HEK293 (cell line): ENCODE measurements at regions not wholly inside any gene's neighbourhood (a gene's known extent, or its start where the extent isn't known, plus 50 kb on each side); places are given as distances from the start of the nearest gene placed in this dataset.

ENCODE experiments used
- CTCF ChIA-PET: fragments of 350-600 bp; formaldehyde crosslinking; extraction: SDS; loops from one replicate; lab custom pipeline; 2021; ENCODE audit warnings: antibody characterized with exemption; lab: Yijun Ruan, JAX
- POLR2A ChIA-PET: fragments of 300-600 bp; formaldehyde crosslinking; extraction: SDS; loops from one replicate; lab custom pipeline; 2020; ENCODE audit warnings: antibody characterized with exemption, inconsistent platforms; lab: Yijun Ruan, JAX
- H3K27ac ChIP-seq: fragments of 200-500 bp; sonication (Bioruptor generic); 2 replicates; pipeline ENCODE4 v1.5.1; 2014; ENCODE audit warnings: low read depth, low read length, control low read depth, inconsistent platforms; ENCODE audit errors: extremely low read depth
- H3K36me3 ChIP-seq, 2 experiments: fragments of 200-500 bp in 1 of 2; sonication (Bioruptor generic) in 1 of 2; 1 replicate in 1 of 2; 2 replicates in 1 of 2; pipeline ENCODE4 v1.5.1; 2014 to 2017; ENCODE audit warnings: inconsistent platforms in 2 of 2, low read length in 2 of 2; ENCODE audit not compliant: control insufficient read depth in 2 of 2, insufficient read depth in 1 of 2
- H3K4me1 ChIP-seq: fragments of 200-500 bp; sonication (Bioruptor generic); 2 replicates; pipeline ENCODE4 v1.5.1; 2014; ENCODE audit warnings: mild to moderate bottlenecking, low read length, inconsistent platforms; ENCODE audit not compliant: control insufficient read depth, insufficient read depth
- H3K4me3 ChIP-seq: 2 replicates; pipeline ENCODE4 v1.5.1; 2011; ENCODE audit warnings: low read depth, mild to moderate bottlenecking, control low read depth, low read length, moderate library complexity
- H3K9me3 ChIP-seq: fragments of 200-500 bp; sonication (Bioruptor generic); 2 replicates; pipeline ENCODE4 v1.5.1; 2014; ENCODE audit warnings: low read depth, low read length, inconsistent platforms; ENCODE audit not compliant: control insufficient read depth, insufficient read depth
- CTCF ChIP-seq: fragments of 450-650 bp; formaldehyde crosslinking; IDR thresholded peaks from 2 replicates; pipeline ENCODE4 v1.5.1; 2016; ENCODE audit warnings: missing biosample characterization, missing genetic modification characterization
- IKZF3 ChIP-seq: fragments of 450-650 bp; IDR thresholded peaks from 2 replicates; pipeline ENCODE4 v1.5.0; 2018; ENCODE audit warnings: missing biosample characterization, mild to moderate bottlenecking, missing genetic modification characterization, moderate library complexity
- KLF17 ChIP-seq: fragments of 450-650 bp; formaldehyde crosslinking; IDR thresholded peaks from 2 replicates; pipeline ENCODE4 v1.5.1; 2016; ENCODE audit warnings: missing biosample characterization, missing genetic modification characterization
- KLF8 ChIP-seq: fragments of 450-650 bp; formaldehyde crosslinking; IDR thresholded peaks from 2 replicates; pipeline ENCODE4 v1.5.1; 2016; ENCODE audit warnings: missing biosample characterization, missing genetic modification characterization
- REPIN1 ChIP-seq: fragments of 450-650 bp; formaldehyde crosslinking; IDR thresholded peaks from 2 replicates; pipeline ENCODE4 v1.5.1; 2017; ENCODE audit warnings: missing biosample characterization, missing genetic modification characterization, low read depth
- SCRT2 ChIP-seq: fragments of 450-650 bp; formaldehyde crosslinking; IDR thresholded peaks from 2 replicates; pipeline ENCODE4 v1.5.1; 2016; ENCODE audit warnings: missing biosample characterization, missing genetic modification characterization
- ZBTB49 ChIP-seq: fragments of 450-650 bp; formaldehyde crosslinking; IDR thresholded peaks from 2 replicates; pipeline ENCODE4 v1.5.1; 2016; ENCODE audit warnings: missing biosample characterization, missing genetic modification characterization, low read depth
- ZEB2 ChIP-seq: fragments of 450-650 bp; formaldehyde crosslinking; IDR thresholded peaks from 2 replicates; pipeline ENCODE4 v1.5.1; 2016; ENCODE audit warnings: missing biosample characterization, missing genetic modification characterization
- ZNF112 ChIP-seq: fragments of 450-650 bp; formaldehyde crosslinking; IDR thresholded peaks from 2 replicates; pipeline ENCODE4 v1.5.0; 2017; ENCODE audit warnings: missing biosample characterization, missing genetic modification characterization
- ZNF146 ChIP-seq: fragments of 450-650 bp; formaldehyde crosslinking; IDR thresholded peaks from 2 replicates; pipeline ENCODE4 v1.5.1; 2016; ENCODE audit warnings: missing biosample characterization, missing genetic modification characterization
- ZNF148 ChIP-seq: fragments of 450-650 bp; formaldehyde crosslinking; IDR thresholded peaks from 2 replicates; pipeline ENCODE4 v1.5.0; 2017; ENCODE audit warnings: missing biosample characterization, missing genetic modification characterization, borderline replicate concordance
- ZNF155 ChIP-seq: fragments of 450-650 bp; formaldehyde crosslinking; IDR thresholded peaks from 2 replicates; pipeline ENCODE4 v1.5.1; 2016; ENCODE audit warnings: missing biosample characterization, missing genetic modification characterization
- ZNF26 ChIP-seq: fragments of 450-650 bp; formaldehyde crosslinking; IDR thresholded peaks from 2 replicates; pipeline ENCODE4 v1.5.1; 2016; ENCODE audit warnings: missing biosample characterization, missing genetic modification characterization
- ZNF302 ChIP-seq: fragments of 450-650 bp; formaldehyde crosslinking; IDR thresholded peaks from 2 replicates; pipeline ENCODE4 v1.5.1; 2016; ENCODE audit warnings: missing biosample characterization, missing genetic modification characterization, low read depth
- ZNF37A ChIP-seq: fragments of 450-650 bp; IDR thresholded peaks from 2 replicates; pipeline ENCODE4 v1.5.1; 2018; ENCODE audit warnings: missing biosample characterization, missing genetic modification characterization
- ZNF423 ChIP-seq: fragments of 450-650 bp; formaldehyde crosslinking; IDR thresholded peaks from 2 replicates; pipeline ENCODE4 v1.5.1; 2016; ENCODE audit warnings: missing biosample characterization, missing genetic modification characterization
- ZNF544 ChIP-seq: fragments of 450-650 bp; formaldehyde crosslinking; IDR thresholded peaks from 2 replicates; pipeline ENCODE4 v1.5.0; 2017; ENCODE audit warnings: missing biosample characterization, missing genetic modification characterization
- ZNF555 ChIP-seq: fragments of 450-650 bp; formaldehyde crosslinking; conservative IDR thresholded peaks from 2 replicates; pipeline ENCODE4 v1.5.1; 2017; ENCODE audit warnings: missing biosample characterization, mild to moderate bottlenecking, missing genetic modification characterization, inconsistent platforms
- ZNF701 ChIP-seq: fragments of 450-650 bp; formaldehyde crosslinking; IDR thresholded peaks from 2 replicates; pipeline ENCODE4 v1.5.1; 2016; ENCODE audit warnings: missing biosample characterization, missing genetic modification characterization
- ZNF768 ChIP-seq: fragments of 450-650 bp; formaldehyde crosslinking; IDR thresholded peaks from 2 replicates; pipeline ENCODE4 v1.5.1; 2018; ENCODE audit warnings: missing biosample characterization, mild to moderate bottlenecking, missing genetic modification characterization

GRCh38 chr2:58932801-58933200, 691.7 kb upstream of the FANCL start:
- Histone ChIP-seq H3K27ac (no peak overlapping the region), H3K4me1 (no peaks in the 10 kb centered on the region), H3K36me3 (no peaks in the 10 kb centered on the region), H3K9me3 (no peaks in the 10 kb centered on the region), H3K4me3 (no peak overlapping the region)
- ChIA-PET POLR2A (no interaction called here), CTCF (interaction anchor here (1.9 kb wide), 1 partner anchor 92 kb away, joined by 7 read pairs; no protein-coding TSS in a partner anchor)
- no peak for TF ChIP-seq ZNF148
- TF ChIP-seq REPIN1 = no peak
- no peak for TF ChIP-seq ZNF555 (tag by site-specific recombination)
- TF ChIP-seq ZNF768 (tag by site-specific recombination) = no peak
- TF ChIP-seq ZNF302 (tag by site-specific recombination) = no peak
- TF ChIP-seq SCRT2 (tag by site-specific recombination) = no peak
- TF ChIP-seq KLF8 = no peak
- TF ChIP-seq CTCF (tag by site-specific recombination) = no peak
- no peak for TF ChIP-seq ZNF112
- TF ChIP-seq KLF17 = no peak
- no peak for TF ChIP-seq ZNF155 (tag by site-specific recombination)
- TF ChIP-seq ZBTB49 (tag by site-specific recombination) = no peak
- no peak for TF ChIP-seq IKZF3 (tag by site-specific recombination)
- no peak for TF ChIP-seq ZNF544 (tag by site-specific recombination)
- TF ChIP-seq ZNF701 (tag by site-specific recombination) = no peak

GRCh38 chr2:58930537-58930936, 689.4 kb upstream of the FANCL start:
- no peak overlapping the region for H3K4me3 ChIP-seq
- ChIA-PET CTCF (no interaction called here), POLR2A (no interaction called here)
- no peaks in the 10 kb centered on the region for H3K36me3 ChIP-seq
- no peaks in the 10 kb centered on the region for H3K4me1 ChIP-seq
- no peak overlapping the region for H3K27ac ChIP-seq
- TF ChIP-seq ZEB2 (tag by site-specific recombination) (no peak), ZNF146 (tag by site-specific recombination) (no peak), ZNF26 (no peak), ZNF423 (no peak), ZNF37A (tag by site-specific recombination) (no peak)
- no peaks in the 10 kb centered on the region for H3K9me3 ChIP-seq
